H9 (cell line): ENCODE measurements at regions not wholly inside any gene's neighbourhood (a gene's known extent, or its start where the extent isn't known, plus 50 kb on each side); places are given as distances from the start of the nearest gene placed in this dataset.
A peak's percentile ranks its signal among the peaks of the same experiment; 100 is the strongest.

ENCODE experiments used
- DNase-seq: peaks from one replicate; pipeline ENCODE4 v3.0.0-alpha.2; 2017
- H2AFZ ChIP-seq: one replicate; pipeline ENCODE4 v1.6.1; 2013; ENCODE audit warnings: mild to moderate bottlenecking, low read length, control low read depth, moderate library complexity
- H2AK5ac ChIP-seq: 2 replicates; pipeline ENCODE4 v1.6.1; 2013; ENCODE audit warnings: low read length, control low read depth, mixed read lengths; ENCODE audit not compliant: insufficient read length
- H2BK120ac ChIP-seq: one replicate; pipeline ENCODE4 v1.6.1; 2013; ENCODE audit warnings: low read depth, mild to moderate bottlenecking, low read length, control low read depth, inconsistent platforms; ENCODE audit not compliant: poor library complexity, severe bottlenecking
- H2BK12ac ChIP-seq: 2 replicates; pipeline ENCODE4 v1.6.1; 2013; ENCODE audit warnings: low read length, control low read depth, mixed read lengths, low read depth; ENCODE audit not compliant: insufficient read length
- H2BK15ac ChIP-seq: 2 replicates; pipeline ENCODE4 v1.6.1; 2013; ENCODE audit warnings: low read depth, low read length, control low read depth
- H2BK20ac ChIP-seq: one replicate; pipeline ENCODE4 v1.6.1; 2013; ENCODE audit warnings: low read depth, mild to moderate bottlenecking, low read length, control low read depth, inconsistent platforms; ENCODE audit not compliant: poor library complexity, severe bottlenecking
- H2BK5ac ChIP-seq: 2 replicates; pipeline ENCODE4 v1.6.1; 2013; ENCODE audit warnings: low read length, control low read depth, mixed read lengths; ENCODE audit not compliant: insufficient read length
- H3K14ac ChIP-seq: 2 replicates; pipeline ENCODE4 v1.6.1; 2013; ENCODE audit warnings: low read length, control low read depth; ENCODE audit not compliant: insufficient read depth
- H3K18ac ChIP-seq: 2 replicates; pipeline ENCODE4 v1.6.1; 2013; ENCODE audit warnings: low read depth, mild to moderate bottlenecking, mixed read lengths, low read length, control low read depth; ENCODE audit not compliant: insufficient read length
- H3K23ac ChIP-seq: 2 replicates; pipeline ENCODE4 v1.6.1; 2013; ENCODE audit warnings: low read length, control low read depth, mixed read lengths, low read depth; ENCODE audit not compliant: insufficient read length
- H3K23me2 ChIP-seq: 2 replicates; pipeline ENCODE4 v1.6.1; 2013; ENCODE audit warnings: low read depth, mild to moderate bottlenecking, mixed read lengths, low read length, control low read depth; ENCODE audit not compliant: insufficient read length, poor library complexity, severe bottlenecking
- H3K27ac ChIP-seq: 2 replicates; pipeline ENCODE4 v1.5.1; 2013; ENCODE audit warnings: low read length, control low read depth, mixed read lengths, low read depth; ENCODE audit not compliant: insufficient read length
- H3K27me3 ChIP-seq: 2 replicates; pipeline ENCODE4 v1.6.1; 2013; ENCODE audit warnings: low read length, control low read depth, inconsistent platforms; ENCODE audit not compliant: insufficient read depth
- H3K4ac ChIP-seq: 2 replicates; pipeline ENCODE4 v1.6.1; 2013; ENCODE audit warnings: low read depth, mild to moderate bottlenecking, control low read depth, inconsistent platforms, low read length, moderate library complexity
- H3K4me1 ChIP-seq: 2 replicates; pipeline ENCODE4 v1.6.1; 2013; ENCODE audit warnings: low read length, control low read depth, inconsistent platforms; ENCODE audit not compliant: insufficient read depth
- H3K4me2 ChIP-seq: 2 replicates; pipeline ENCODE4 v1.6.1; 2013; ENCODE audit warnings: low read length, control low read depth, mixed read lengths; ENCODE audit not compliant: insufficient read length, insufficient read depth
- H3K56ac ChIP-seq: 2 replicates; pipeline ENCODE4 v1.6.1; 2013; ENCODE audit warnings: low read depth, mild to moderate bottlenecking, mixed read lengths, low read length, control low read depth; ENCODE audit not compliant: insufficient read length
- H3K79me1 ChIP-seq: 2 replicates; pipeline ENCODE4 v1.6.1; 2013; ENCODE audit warnings: low read depth, mild to moderate bottlenecking, moderate library complexity, low read length, control low read depth, inconsistent platforms; ENCODE audit not compliant: insufficient read depth, poor library complexity, severe bottlenecking
- H3K79me2 ChIP-seq: 2 replicates; pipeline ENCODE4 v1.6.1; 2013; ENCODE audit warnings: low read length, control low read depth, inconsistent platforms; ENCODE audit not compliant: insufficient read depth
- H3K9ac ChIP-seq: 2 replicates; pipeline ENCODE4 v1.6.1; 2013; ENCODE audit warnings: low read length, control low read depth, mixed read lengths; ENCODE audit not compliant: insufficient read length; ENCODE audit errors: extremely low read depth
- H3K9me3 ChIP-seq: one replicate; pipeline ENCODE4 v1.6.1; 2013; ENCODE audit warnings: low read depth, low read length, inconsistent platforms; ENCODE audit not compliant: control insufficient read depth
- H3T11ph ChIP-seq: one replicate; pipeline ENCODE4 v1.6.1; 2013; ENCODE audit warnings: mild to moderate bottlenecking, low read length, control low read depth, inconsistent platforms
- H4K20me1 ChIP-seq: one replicate; pipeline ENCODE4 v1.6.1; 2013; ENCODE audit not compliant: control insufficient read depth, insufficient read length, insufficient read depth
- H4K5ac ChIP-seq: 2 replicates; pipeline ENCODE4 v1.6.1; 2013; ENCODE audit warnings: low read depth, mild to moderate bottlenecking, mixed read lengths, low read length, control low read depth; ENCODE audit not compliant: insufficient read length
- H4K8ac ChIP-seq: replicated peaks from 2 replicates; pipeline ENCODE4 v1.6.1; 2013; ENCODE audit warnings: low read length, control low read depth, mixed read lengths, low read depth; ENCODE audit not compliant: insufficient read length
- H4K91ac ChIP-seq: 2 replicates; pipeline ENCODE4 v1.6.1; 2013; ENCODE audit warnings: low read depth, mild to moderate bottlenecking, moderate library complexity, mixed read lengths, low read length, control low read depth; ENCODE audit not compliant: insufficient read length
- H3K27ac Mint-ChIP-seq, 3 experiments: 2 replicates in 2 of 3; 3 replicates in 1 of 3; pipeline ENCODE4 v1.8.0; 2020 to 2021; ENCODE audit warnings: mixed read lengths in 3 of 3, mild to moderate bottlenecking in 1 of 3, moderate library complexity in 1 of 3
- H3K27me3 Mint-ChIP-seq: 2 replicates; pipeline ENCODE4 v1.8.0; 2021; ENCODE audit warnings: low read depth, mild to moderate bottlenecking, moderate library complexity, mixed read lengths
- H3K36me3 Mint-ChIP-seq, 3 experiments: 2 replicates in 2 of 3; 3 replicates in 1 of 3; pipeline ENCODE4 v1.8.0; 2020 to 2021; ENCODE audit warnings: low read depth in 3 of 3, mixed read lengths in 3 of 3; ENCODE audit not compliant: insufficient read depth in 1 of 3
- H3K4me1 Mint-ChIP-seq, 2 experiments: 2 replicates each; pipeline ENCODE4 v1.8.0; 2020; ENCODE audit warnings: mixed read lengths in 2 of 2
- H3K4me3 Mint-ChIP-seq, 2 experiments: 2 replicates in 1 of 2; 3 replicates in 1 of 2; pipeline ENCODE4 v1.8.0; 2020 to 2021; ENCODE audit warnings: mild to moderate bottlenecking in 2 of 2, mixed read lengths in 2 of 2, moderate library complexity in 1 of 2
- H3K9me3 Mint-ChIP-seq, 2 experiments: 2 replicates in 1 of 2; 3 replicates in 1 of 2; pipeline ENCODE4 v1.8.0; 2020; ENCODE audit warnings: mild to moderate bottlenecking in 2 of 2, mixed read lengths in 2 of 2, moderate library complexity in 1 of 2
- CTCF ChIP-seq: fragments of 200-600 bp; sonication (generic); conservative IDR thresholded peaks from 3 replicates; pipeline ENCODE4 v1.8.0; 2021; ENCODE audit warnings: antibody characterized with exemption, mild to moderate bottlenecking
- WGBS: extraction: QIAGEN DNeasy Blood & Tissue Kit; methylation state at CpG from one replicate; pipeline ENCODE4 v1.1.7; 2013; ENCODE audit warnings: missing lambda C conversion rate, low lambda C conversion rate, mixed read lengths; ENCODE audit not compliant: insufficient read length; ENCODE audit errors: extremely low coverage; 5-methylcytosine and 5-hydroxymethylcytosine counted together

- no peaks in the 10 kb centered on the region for H3K27me3 ChIP-seq
- H3K27ac Mint-ChIP-seq, result peak overlapping the region in 1 of 3 experiments; percentile 39; a peak in 1 of 7 replicates
- no peak overlapping the region for H4K91ac ChIP-seq
- H4K5ac ChIP-seq, result no peak overlapping the region
- H4K8ac ChIP-seq, result no peak overlapping the region
- H2AFZ ChIP-seq, result no peak overlapping the region
- H3K14ac ChIP-seq, result no peak overlapping the region
- H3K9ac ChIP-seq, result no peak overlapping the region
- no peak overlapping the region for H2BK15ac ChIP-seq
- H2AK5ac ChIP-seq, result no peak overlapping the region
- no peaks in the 10 kb centered on the region for H3K79me2 ChIP-seq
- H3K23ac ChIP-seq, result no peak overlapping the region
- no peak overlapping the region for H3K18ac ChIP-seq
- no peaks in the 10 kb centered on the region; the same call in 1 of the 2 replicates for H3K4me1 ChIP-seq
- H3K4me1 Mint-ChIP-seq, result peaks cover 0 to 10% of the 10 kb centered on the region in 2 experiments; a peak in 1 of 4 replicates
- H3K56ac ChIP-seq, result no peak overlapping the region
- DNase-seq, result no peak
- H2BK5ac ChIP-seq, result no peak overlapping the region
- no peaks in the 10 kb centered on the region for H3K27me3 Mint-ChIP-seq
- no peak overlapping the region for H3T11ph ChIP-seq
- H4K20me1 ChIP-seq, result no peaks in the 10 kb centered on the region
- H3K36me3 Mint-ChIP-seq, result no peaks in the 10 kb centered on the region; a peak in 1 of 7 replicates
- peaks cover 0 to 5% of the 10 kb centered on the region in 2 experiments; a peak in 3 of 5 replicates for H3K9me3 Mint-ChIP-seq
- no peak overlapping the region for H3K27ac ChIP-seq
- H2BK120ac ChIP-seq, result no peak overlapping the region
- no peak for TF ChIP-seq CTCF
- H3K4me3 Mint-ChIP-seq, result no peak overlapping the region
- WGBS, result no CpG with 5 or more reads among the region's 9 CpGs
- H3K9me3 ChIP-seq, result no peaks in the 10 kb centered on the region
- H3K79me1 ChIP-seq, result no peaks in the 10 kb centered on the region
- no peak overlapping the region for H2BK20ac ChIP-seq
- no peak overlapping the region for H3K4me2 ChIP-seq
- H3K23me2 ChIP-seq, result no peaks in the 10 kb centered on the region
- H2BK12ac ChIP-seq, result no peak overlapping the region
- H3K4ac ChIP-seq, result no peak overlapping the region
Observed at GRCh38 chr18:69161383-69162028, 239.2 kb upstream of the DOK6 start.
